ENCODE measurements at regions not wholly inside any gene's neighbourhood (a gene's known extent, or its start where the extent isn't known, plus 50 kb on each side); places are given as distances from the start of the nearest gene placed in this dataset.

GRCh38 chr13:53719281-53719680, 690.7 kb downstream of the OLFM4 start:
- no peak for DNase-seq (ENCODE audit: low read depth)
- no peak overlapping the region for H3K4me3 ChIP-seq (ENCODE audit: low read depth, low read length)
- no peak for TF ChIP-seq CTCF (IDR thresholded peaks at IDR 0.05; ENCODE audit: insufficient read depth, low read length, poor library complexity, severe bottlenecking)
- no peaks in the 10 kb centered on the region for H3K36me3 ChIP-seq (ENCODE audit: control insufficient read depth, insufficient read depth, low read length)
- no peaks in the 10 kb centered on the region for H3K27me3 ChIP-seq (ENCODE audit: control insufficient read depth, insufficient read depth, low read length)

- no peaks in the 10 kb centered on the region for H3K27me3 ChIP-seq (ENCODE audit: control insufficient read depth, insufficient read depth, low read length)
- DNase-seq (ENCODE audit: low read depth), result no peak
- TF ChIP-seq CTCF (IDR thresholded peaks at IDR 0.05; ENCODE audit: insufficient read depth, low read length, poor library complexity, severe bottlenecking), result no peak
- no peak overlapping the region for H3K4me3 ChIP-seq (ENCODE audit: low read depth, low read length)
- H3K36me3 ChIP-seq (ENCODE audit: control insufficient read depth, insufficient read depth, low read length), result no peaks in the 10 kb centered on the region
Measured at GRCh38 chr13:53732664-53733063, 704.1 kb downstream of the OLFM4 start.

- no peaks in the 10 kb centered on the region for H3K27me3 ChIP-seq (ENCODE audit: control insufficient read depth, insufficient read depth, low read length)
- TF ChIP-seq CTCF (IDR thresholded peaks at IDR 0.05; ENCODE audit: insufficient read depth, low read length, poor library complexity, severe bottlenecking), result no peak
- no peak overlapping the region for H3K4me3 ChIP-seq (ENCODE audit: low read depth, low read length)
- no peak for DNase-seq (ENCODE audit: low read depth)
- H3K36me3 ChIP-seq (ENCODE audit: control insufficient read depth, insufficient read depth, low read length), result no peaks in the 10 kb centered on the region
Measured at GRCh38 chr13:53743906-53744305, 715.3 kb downstream of the OLFM4 start.

GRCh38 chr13:53747825-53748224, 719.2 kb downstream of the OLFM4 start:
- TF ChIP-seq CTCF (IDR thresholded peaks at IDR 0.05; ENCODE audit: insufficient read depth, low read length, poor library complexity, severe bottlenecking), result no peak
- Histone ChIP-seq H3K36me3 (ENCODE audit: control insufficient read depth, insufficient read depth, low read length) (no peaks in the 10 kb centered on the region), H3K27me3 (ENCODE audit: control insufficient read depth, insufficient read depth, low read length) (no peaks in the 10 kb centered on the region), H3K4me3 (ENCODE audit: low read depth, low read length) (no peak overlapping the region)
- DNase-seq (ENCODE audit: low read depth), result no peak

GRCh38 chr13:53749306-53749705, 720.7 kb downstream of the OLFM4 start:
- Histone ChIP-seq H3K4me3 (ENCODE audit: low read depth, low read length) (no peak overlapping the region), H3K27me3 (ENCODE audit: control insufficient read depth, insufficient read depth, low read length) (no peaks in the 10 kb centered on the region), H3K36me3 (ENCODE audit: control insufficient read depth, insufficient read depth, low read length) (no peaks in the 10 kb centered on the region)
- no peak for TF ChIP-seq CTCF (IDR thresholded peaks at IDR 0.05; ENCODE audit: insufficient read depth, low read length, poor library complexity, severe bottlenecking)
- DNase-seq (ENCODE audit: low read depth), result no peak

- no peak for DNase-seq (ENCODE audit: low read depth)
- Histone ChIP-seq H3K36me3 (ENCODE audit: control insufficient read depth, insufficient read depth, low read length) (no peaks in the 10 kb centered on the region), H3K4me3 (ENCODE audit: low read depth, low read length) (no peak overlapping the region), H3K27me3 (ENCODE audit: control insufficient read depth, insufficient read depth, low read length) (no peaks in the 10 kb centered on the region)
- no peak for TF ChIP-seq CTCF (IDR thresholded peaks at IDR 0.05; ENCODE audit: insufficient read depth, low read length, poor library complexity, severe bottlenecking)
Measured at GRCh38 chr13:53759016-53759415, 730.4 kb downstream of the OLFM4 start.
